ENCODE measurements at regions not wholly inside any gene's neighbourhood (a gene's known extent, or its start where the extent isn't known, plus 50 kb on each side); places are given as distances from the start of the nearest gene placed in this dataset.

GRCh38 chrX:149151805-149152757, 353.0 kb downstream of the IDS start:
- no peak for DNase-seq

GRCh38 chrX:149145845-149146285, 359.2 kb downstream of the IDS start:
- DNase-seq = no peak

GRCh38 chrX:149131774-149132173, 373.3 kb downstream of the IDS start:
- no peak for DNase-seq

GRCh38 chrX:149129767-149130166, 375.3 kb downstream of the IDS start:
- DNase-seq = no peak

GRCh38 chrX:149124526-149125108, 380.5 kb downstream of the IDS start:
- DNase-seq = no peak

GRCh38 chrX:149121206-149121920, 383.7 kb downstream of the IDS start:
- no peak for DNase-seq

- DNase-seq = no peak
Observed at GRCh38 chrX:149120459-149120858, 384.6 kb downstream of the IDS start.

GRCh38 chrX:149114874-149115273, 390.2 kb downstream of the IDS start:
- no peak for DNase-seq

GRCh38 chrX:149114001-149114400, 391.1 kb downstream of the IDS start:
- no peak for DNase-seq

GRCh38 chrX:149097786-149098185, 407.3 kb downstream of the IDS start:
- no peak for DNase-seq

- no peak for DNase-seq
Observed at GRCh38 chrX:149092179-149092578, 412.9 kb downstream of the IDS start.

GRCh38 chrX:149079805-149080406, 425.2 kb downstream of the IDS start:
- DNase-seq = no peak

GRCh38 chrX:149074398-149074797, 430.7 kb downstream of the IDS start:
- no peak for DNase-seq

- no peak for DNase-seq
Observed at GRCh38 chrX:149073479-149073878, 431.6 kb downstream of the IDS start.

GRCh38 chrX:149069899-149070298, 435.2 kb downstream of the IDS start:
- no peak for DNase-seq

GRCh38 chrX:149060921-149061320, 444.2 kb downstream of the IDS start:
- DNase-seq = no peak
